ENCODE measurements at regions not wholly inside any gene's neighbourhood (a gene's known extent, or its start where the extent isn't known, plus 50 kb on each side); places are given as distances from the start of the nearest gene placed in this dataset.

GRCh38 chr22:48256776-48257684 is 1494.6 kb downstream of the TBC1D22A start:
- DNase-seq = no peak

GRCh38 chr22:48256041-48256739 is 1493.7 kb downstream of the TBC1D22A start:
- DNase-seq = no peak

- DNase-seq = no peak
These were observed 1491.9 kb downstream of the TBC1D22A start for GRCh38 chr22:48254311-48254873.

- DNase-seq = no peak
These were observed 1491.1 kb downstream of the TBC1D22A start for GRCh38 chr22:48253573-48253972.

- DNase-seq = no peak
These were observed 1490.7 kb downstream of the TBC1D22A start for GRCh38 chr22:48253136-48253535.

- no peak for DNase-seq
These were observed 1489.2 kb downstream of the TBC1D22A start for GRCh38 chr22:48251629-48252028.

- DNase-seq = no peak
These were observed 1488.6 kb downstream of the TBC1D22A start for GRCh38 chr22:48250937-48251530.

GRCh38 chr22:48250286-48250895 is 1487.9 kb downstream of the TBC1D22A start:
- DNase-seq = no peak

GRCh38 chr22:48249713-48250268 is 1487.3 kb downstream of the TBC1D22A start:
- no peak for DNase-seq

- DNase-seq = no peak
These were observed 1486.5 kb downstream of the TBC1D22A start for GRCh38 chr22:48248901-48249455.

GRCh38 chr22:48247829-48248228 is 1485.4 kb downstream of the TBC1D22A start:
- no peak for DNase-seq

- DNase-seq = no peak
These were observed 1482.7 kb downstream of the TBC1D22A start for GRCh38 chr22:48245196-48245485.

- DNase-seq = no peak
These were observed 1482.1 kb downstream of the TBC1D22A start for GRCh38 chr22:48244388-48245195.

GRCh38 chr22:48242461-48242864 is 1480.0 kb downstream of the TBC1D22A start:
- no peak for DNase-seq

- DNase-seq = no peak
These were observed 1479.2 kb downstream of the TBC1D22A start for GRCh38 chr22:48241658-48242057.

- no peak for DNase-seq
These were observed 1478.4 kb downstream of the TBC1D22A start for GRCh38 chr22:48240935-48241230.

GRCh38 chr22:48240148-48240934 is 1477.9 kb downstream of the TBC1D22A start:
- DNase-seq = no peak

- DNase-seq = no peak
These were observed 1477.2 kb downstream of the TBC1D22A start for GRCh38 chr22:48239461-48240147.

GRCh38 chr22:48238966-48239365 is 1476.5 kb downstream of the TBC1D22A start:
- no peak for DNase-seq

GRCh38 chr22:48238284-48238915 is 1476.0 kb downstream of the TBC1D22A start:
- no peak for DNase-seq

Data from stimulated activated CD4-positive, alpha-beta T cell treated with anti-CD3 and anti-CD28 coated beads, Interleukin-12 subunit alpha, Interleukin-12 subunit beta, amount 100 ng/mL, for 4 hours (primary cell).